Effector memory CD8-positive, alpha-beta T cell (primary cell): ENCODE measurements at regions not wholly inside any gene's neighbourhood (a gene's known extent, or its start where the extent isn't known, plus 50 kb on each side); places are given as distances from the start of the nearest gene placed in this dataset.

Source experiments
- ATAC-seq: fragments of 150-1000 bp; cut with Tn5 transposase; replicated peaks from 2 replicates; pipeline ENCODE4 v1.10.0; 2021; ENCODE audit warnings: mild to moderate bottlenecking, moderate library complexity
- DNase-seq, 3 experiments: peaks; one replicate each; pipeline ENCODE4 v3.0.0; 2021
- H3K27ac Mint-ChIP-seq, 2 donors: one replicate each; pipeline ENCODE4 v1.8.0; 2022; ENCODE audit warnings: mild to moderate bottlenecking in 2 of 2, mixed read lengths in 2 of 2, moderate library complexity in 2 of 2
- H3K27me3 Mint-ChIP-seq, 2 donors: one replicate each; pipeline ENCODE4 v1.8.0; 2022; ENCODE audit warnings: mixed read lengths in 2 of 2
- H3K36me3 Mint-ChIP-seq: one replicate; pipeline ENCODE4 v1.8.0; 2022; ENCODE audit warnings: mild to moderate bottlenecking, moderate library complexity, mixed read lengths; ENCODE audit not compliant: insufficient read depth
- H3K4me1 Mint-ChIP-seq, 2 donors: one replicate each; pipeline ENCODE4 v1.8.0; 2022; ENCODE audit warnings: low read depth in 2 of 2, mixed read lengths in 2 of 2
- H3K4me3 Mint-ChIP-seq, 2 donors: one replicate each; pipeline ENCODE4 v1.8.0; 2022; ENCODE audit warnings: mild to moderate bottlenecking in 2 of 2, mixed read lengths in 2 of 2, moderate library complexity in 2 of 2
- H3K9me3 Mint-ChIP-seq, 2 donors: one replicate each; pipeline ENCODE4 v1.8.0; 2022; ENCODE audit warnings: mixed read lengths in 2 of 2

DNA sequence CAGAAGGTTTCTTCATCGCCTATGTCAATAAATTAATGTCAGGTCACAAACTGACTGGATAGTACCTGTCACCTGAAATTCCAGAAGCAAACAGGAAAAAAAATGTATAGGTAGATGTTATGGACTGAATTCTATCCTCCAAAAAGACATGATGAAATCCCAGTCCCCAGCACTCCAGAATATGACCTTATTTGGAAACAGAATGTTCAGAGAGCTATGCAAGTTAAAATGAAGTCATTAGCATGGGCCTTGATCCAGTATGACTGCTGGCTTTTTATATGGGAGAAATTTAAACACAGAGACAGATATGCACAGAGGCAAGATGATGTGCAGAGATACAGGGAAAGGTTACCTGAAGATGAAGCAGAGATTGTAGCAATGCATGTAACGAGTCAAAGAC is 953.4 kb downstream of the ZPLD1 start:
- no peak for DNase-seq
- Mint-ChIP-seq H3K4me1 (no peaks in the 10 kb centered on the region), H3K9me3 (peaks cover 0 to 2% of the 10 kb centered on the region in 2 donors), H3K27me3 (no peaks in the 10 kb centered on the region), H3K4me3 (no peak overlapping the region), H3K27ac (no peak overlapping the region), H3K36me3 (no peaks in the 10 kb centered on the region)
- ATAC-seq, result no peak

GRCh38 chr3:103389356-103389755 is 954.5 kb downstream of the ZPLD1 start:
- Mint-ChIP-seq H3K4me3 (no peak overlapping the region), H3K36me3 (no peaks in the 10 kb centered on the region), H3K27ac (no peak overlapping the region), H3K9me3 (peaks cover 0 to 2% of the 10 kb centered on the region in 2 donors), H3K27me3 (no peaks in the 10 kb centered on the region), H3K4me1 (no peaks in the 10 kb centered on the region)
- DNase-seq (no peak), ATAC-seq (no peak)

DNA sequence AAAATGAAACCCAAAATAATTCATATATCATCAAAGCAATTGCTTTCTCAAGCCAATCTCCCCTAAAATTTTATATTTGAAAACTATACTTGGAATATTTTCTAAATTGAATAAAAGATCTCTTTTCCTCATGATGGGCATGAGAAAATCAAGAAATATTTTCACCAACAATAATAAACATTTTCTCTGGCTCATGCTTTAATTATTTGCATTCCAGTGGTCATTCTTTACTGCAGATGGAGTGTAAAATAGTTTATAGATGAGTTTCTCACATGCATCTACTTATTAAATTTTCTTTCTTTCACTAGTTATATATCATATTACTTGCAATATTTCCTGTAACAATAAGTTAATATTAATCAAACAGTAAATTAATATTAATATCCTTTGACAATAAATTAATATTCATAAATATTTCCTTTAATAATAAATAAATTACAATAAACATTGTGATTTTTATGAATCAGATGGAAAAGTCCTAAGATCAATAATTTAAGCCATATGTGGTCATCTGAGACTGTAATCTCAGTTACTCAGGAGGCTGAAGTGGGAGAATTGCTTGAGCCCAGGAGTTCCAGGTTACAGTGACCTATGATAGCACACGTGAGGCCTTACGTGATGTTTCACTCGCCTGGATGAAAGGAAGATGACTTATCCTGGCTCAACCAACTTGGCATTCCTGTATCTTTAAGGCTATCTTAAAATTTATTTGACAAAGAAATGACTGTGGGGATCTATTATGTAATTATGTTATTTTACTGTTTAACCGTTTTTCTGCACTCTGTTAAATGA is 958.8 kb downstream of the ZPLD1 start:
- H3K9me3 Mint-ChIP-seq, result peaks cover 0 to under 1% of the 10 kb centered on the region in 2 donors
- DNase-seq (no peak), ATAC-seq (no peak)
- H3K4me1 Mint-ChIP-seq, result no peaks in the 10 kb centered on the region
- H3K27me3 Mint-ChIP-seq, result no peaks in the 10 kb centered on the region
- no peak overlapping the region for H3K4me3 Mint-ChIP-seq
- no peaks in the 10 kb centered on the region for H3K36me3 Mint-ChIP-seq
- no peak overlapping the region for H3K27ac Mint-ChIP-seq

DNA sequence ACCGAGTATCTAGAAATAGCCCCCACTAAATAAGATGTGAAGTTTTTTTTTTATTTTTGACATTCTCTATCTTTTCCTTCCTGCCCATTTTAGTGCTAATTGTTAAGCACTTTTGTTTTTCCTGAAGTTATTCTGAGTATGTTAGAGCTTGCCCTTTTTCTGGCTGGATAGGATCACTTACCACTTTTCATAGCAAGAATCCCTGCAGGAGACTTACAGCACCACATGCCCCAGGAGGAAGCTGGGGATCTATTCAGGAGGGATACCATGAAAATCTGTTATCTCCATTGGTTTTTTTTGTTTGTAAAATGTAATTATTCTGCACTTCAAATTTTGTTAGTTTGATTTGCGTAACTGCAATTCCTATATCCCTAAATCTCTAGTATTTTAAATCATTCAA is 968.4 kb downstream of the ZPLD1 start:
- H3K9me3 Mint-ChIP-seq, result peaks cover 0 to 7% of the 10 kb centered on the region in 2 donors
- H3K4me1 Mint-ChIP-seq, result no peaks in the 10 kb centered on the region
- H3K4me3 Mint-ChIP-seq, result no peak overlapping the region
- no peaks in the 10 kb centered on the region for H3K27me3 Mint-ChIP-seq
- no peaks in the 10 kb centered on the region for H3K36me3 Mint-ChIP-seq
- no peak overlapping the region for H3K27ac Mint-ChIP-seq
- no peak for ATAC-seq
- no peak for DNase-seq

GRCh38 chr3:103406320-103406850 is 971.6 kb downstream of the ZPLD1 start:
- Mint-ChIP-seq H3K36me3 (peaks cover 5% of the 10 kb centered on the region), H3K4me1 (no peaks in the 10 kb centered on the region), H3K27me3 (no peaks in the 10 kb centered on the region), H3K27ac (no peak overlapping the region), H3K4me3 (no peak overlapping the region), H3K9me3 (peaks cover 0 to 2% of the 10 kb centered on the region in 2 donors)
- DNase-seq (no peak), ATAC-seq (no peak)

GRCh38 chr3:103410231-103410630 is 975.4 kb downstream of the ZPLD1 start:
- DNase-seq (no peak), ATAC-seq (no peak)
- H3K27ac Mint-ChIP-seq, result no peak overlapping the region
- no peaks in the 10 kb centered on the region for H3K9me3 Mint-ChIP-seq
- H3K4me3 Mint-ChIP-seq, result no peak overlapping the region
- H3K36me3 Mint-ChIP-seq, result peaks cover 5% of the 10 kb centered on the region
- no peaks in the 10 kb centered on the region for H3K27me3 Mint-ChIP-seq
- no peaks in the 10 kb centered on the region for H3K4me1 Mint-ChIP-seq

DNA sequence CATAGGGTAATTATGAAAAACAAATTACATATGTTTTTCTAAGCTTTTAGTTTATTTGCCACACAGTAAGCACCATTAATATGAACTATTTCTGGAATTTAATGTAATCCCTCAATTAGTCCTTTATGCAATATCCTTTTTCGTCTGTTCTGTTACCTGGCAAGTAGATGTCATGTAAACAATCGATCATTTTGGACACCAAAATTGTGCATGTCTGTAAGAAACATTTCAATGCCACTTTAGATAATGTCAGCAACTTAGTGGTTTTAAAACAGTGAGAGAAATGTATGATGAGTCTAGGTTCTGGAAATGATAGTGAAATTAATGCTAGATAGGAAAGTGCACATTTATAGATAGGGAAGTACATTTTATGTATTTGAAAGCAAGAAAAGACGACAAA is 986.6 kb downstream of the ZPLD1 start:
- no peaks in the 10 kb centered on the region for H3K36me3 Mint-ChIP-seq
- no peak overlapping the region for H3K4me3 Mint-ChIP-seq
- DNase-seq, result no peak
- no peaks in the 10 kb centered on the region for H3K4me1 Mint-ChIP-seq
- peaks cover 0 to 5% of the 10 kb centered on the region in 2 donors for H3K9me3 Mint-ChIP-seq
- H3K27me3 Mint-ChIP-seq, result no peaks in the 10 kb centered on the region
- ATAC-seq, result no peak
- H3K27ac Mint-ChIP-seq, result no peak overlapping the region

DNA sequence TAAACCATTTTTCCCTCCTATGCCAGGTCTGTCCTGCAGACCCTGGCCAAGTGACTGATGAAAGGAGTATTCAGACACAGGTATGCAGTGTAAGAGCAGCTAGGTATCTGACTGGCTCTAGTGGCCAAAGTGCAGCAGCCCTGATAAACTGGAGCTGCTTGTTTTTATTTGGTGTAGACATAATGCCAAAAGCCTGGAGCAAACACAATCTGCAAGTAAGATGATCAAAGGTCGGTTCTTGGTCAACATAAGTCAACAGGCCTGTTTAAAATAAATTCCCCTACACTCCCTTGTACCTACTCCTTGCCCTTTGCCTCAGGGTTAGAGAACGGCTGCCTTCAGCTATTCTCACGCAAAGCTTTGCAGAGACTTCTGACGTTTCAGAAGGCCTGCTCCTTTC is 1003.1 kb downstream of the ZPLD1 start:
- DNase-seq (no peak), ATAC-seq (no peak)
- H3K27me3 Mint-ChIP-seq, result no peaks in the 10 kb centered on the region
- H3K4me1 Mint-ChIP-seq, result no peaks in the 10 kb centered on the region
- no peak overlapping the region for H3K27ac Mint-ChIP-seq
- H3K4me3 Mint-ChIP-seq, result no peak overlapping the region
- H3K36me3 Mint-ChIP-seq, result no peaks in the 10 kb centered on the region
- H3K9me3 Mint-ChIP-seq, result peaks cover 6 to 7% of the 10 kb centered on the region in 2 donors

- H3K27me3 Mint-ChIP-seq, result no peaks in the 10 kb centered on the region
- DNase-seq, result no peak
Observed at GRCh38 chr3:103440539-103441203, 1005.9 kb downstream of the ZPLD1 start.

DNA sequence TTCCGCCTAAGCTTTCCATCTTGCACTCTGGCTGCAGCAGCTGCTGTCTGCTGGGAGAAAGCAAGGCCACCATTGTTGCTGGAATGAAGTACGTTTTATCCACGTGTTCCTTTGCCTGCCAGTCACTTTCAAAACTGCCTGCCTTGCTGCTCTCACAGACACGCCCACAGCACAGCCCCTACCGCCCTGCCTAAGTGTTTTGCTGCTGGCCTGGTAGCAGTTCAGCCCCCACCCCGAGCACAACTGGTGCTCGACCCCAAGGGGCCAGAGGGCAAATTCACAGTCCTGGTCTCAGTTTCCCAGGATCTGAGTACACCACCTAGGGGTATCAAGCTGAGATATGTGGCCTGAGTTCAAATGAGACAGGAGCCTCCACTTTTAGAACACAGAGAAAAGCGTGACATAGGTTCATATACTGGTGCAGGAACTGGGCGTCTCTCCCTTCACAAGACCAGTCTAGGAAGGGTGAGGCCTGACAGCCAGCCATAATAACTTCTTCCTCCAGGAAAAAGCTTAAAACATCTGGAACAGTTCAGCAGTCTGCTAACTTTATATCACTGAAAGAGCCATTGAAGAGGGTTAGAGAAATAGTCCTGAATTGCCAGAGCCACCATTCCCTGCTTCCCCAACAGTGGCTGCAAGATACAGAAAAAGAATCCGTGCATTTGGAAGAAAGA is 1012.3 kb downstream of the ZPLD1 start:
- ATAC-seq, result no peak
- no peaks in the 10 kb centered on the region for H3K4me1 Mint-ChIP-seq
- no peaks in the 10 kb centered on the region for H3K36me3 Mint-ChIP-seq
- no peak overlapping the region for H3K4me3 Mint-ChIP-seq
- H3K27me3 Mint-ChIP-seq, result no peaks in the 10 kb centered on the region
- H3K9me3 Mint-ChIP-seq, result peaks cover 9 to 10% of the 10 kb centered on the region in 2 donors
- no peak for DNase-seq
- no peak overlapping the region for H3K27ac Mint-ChIP-seq

More at GRCh38 chr3:103440539-103441203, 1005.9 kb downstream of the ZPLD1 start:
- Mint-ChIP-seq H3K9me3 (peaks cover 6 to 7% of the 10 kb centered on the region in 2 donors), H3K27ac (no peak overlapping the region), H3K4me1 (no peaks in the 10 kb centered on the region), H3K36me3 (no peaks in the 10 kb centered on the region), H3K4me3 (no peak overlapping the region)
- no peak for ATAC-seq

- Mint-ChIP-seq H3K36me3 (no peaks in the 10 kb centered on the region), H3K27me3 (no peaks in the 10 kb centered on the region), H3K4me1 (no peaks in the 10 kb centered on the region), H3K4me3 (no peak overlapping the region), H3K27ac (no peak overlapping the region), H3K9me3 (peaks cover 8 to 9% of the 10 kb centered on the region in 2 donors)
- DNase-seq, result no peak
- ATAC-seq, result no peak
Observed at GRCh38 chr3:103453152-103453551, 1018.3 kb downstream of the ZPLD1 start.

GRCh38 chr3:103459815-103460214 is 1025.0 kb downstream of the ZPLD1 start:
- no peak for DNase-seq

GRCh38 chr3:103470498-103470897 is 1035.7 kb downstream of the ZPLD1 start:
- ATAC-seq (no peak), DNase-seq (no peak)
- Mint-ChIP-seq H3K27ac (no peak overlapping the region), H3K27me3 (no peaks in the 10 kb centered on the region), H3K36me3 (no peaks in the 10 kb centered on the region), H3K9me3 (peaks cover 4 to 5% of the 10 kb centered on the region in 2 donors), H3K4me1 (no peaks in the 10 kb centered on the region), H3K4me3 (no peak overlapping the region)

More at GRCh38 chr3:103459815-103460214, 1025.0 kb downstream of the ZPLD1 start:
- no peak for ATAC-seq
- Mint-ChIP-seq H3K9me3 (peaks cover 0 to 4% of the 10 kb centered on the region in 2 donors), H3K27ac (no peak overlapping the region), H3K36me3 (no peaks in the 10 kb centered on the region), H3K4me3 (no peak overlapping the region), H3K27me3 (no peaks in the 10 kb centered on the region), H3K4me1 (no peaks in the 10 kb centered on the region)
